Neural crest cell (in vitro differentiated cells): ENCODE measurements at regions not wholly inside any gene's neighbourhood (a gene's known extent, or its start where the extent isn't known, plus 50 kb on each side); places are given as distances from the start of the nearest gene placed in this dataset.

Source experiments
- DNase-seq: peaks from one replicate; pipeline ENCODE4 v3.0.0; 2021; ENCODE audit warnings: low read depth, mixed read lengths, low spot score
- H3K27ac Mint-ChIP-seq: one replicate; pipeline ENCODE4 v1.8.0; 2021; ENCODE audit warnings: mild to moderate bottlenecking, mixed read lengths; ENCODE audit not compliant: unreplicated experiment
- H3K27me3 Mint-ChIP-seq: 2 replicates; pipeline ENCODE4 v1.8.0; 2021; ENCODE audit warnings: low read depth, mild to moderate bottlenecking, mixed read lengths
- H3K36me3 Mint-ChIP-seq: 2 replicates; pipeline ENCODE4 v1.8.0; 2021; ENCODE audit warnings: low read depth, mild to moderate bottlenecking, mixed read lengths
- H3K4me1 Mint-ChIP-seq: 2 replicates; pipeline ENCODE4 v1.8.0; 2021; ENCODE audit warnings: mixed read lengths
- H3K4me3 Mint-ChIP-seq: one replicate; pipeline ENCODE4 v1.8.0; 2021; ENCODE audit warnings: mild to moderate bottlenecking, mixed read lengths
- H3K9me3 Mint-ChIP-seq: 2 replicates; pipeline ENCODE4 v1.8.0; 2021; ENCODE audit warnings: mixed read lengths
- TF ChIP-seq, protein P1 (sequence below): fragments of 200-600 bp; sonication (generic); conservative IDR thresholded peaks from 2 replicates; pipeline ENCODE4 v1.5.0; 2021; ENCODE audit warnings: antibody characterized with exemption, mild to moderate bottlenecking

- Mint-ChIP-seq H3K36me3 (no peaks in the 10 kb centered on the region), H3K4me1 (no peaks in the 10 kb centered on the region), H3K9me3 (peaks cover 10% of the 10 kb centered on the region), H3K4me3 (no peak overlapping the region), H3K27me3 (no peaks in the 10 kb centered on the region), H3K27ac (no peak overlapping the region)
- no peak for DNase-seq
- TF ChIP-seq, protein P1, sequence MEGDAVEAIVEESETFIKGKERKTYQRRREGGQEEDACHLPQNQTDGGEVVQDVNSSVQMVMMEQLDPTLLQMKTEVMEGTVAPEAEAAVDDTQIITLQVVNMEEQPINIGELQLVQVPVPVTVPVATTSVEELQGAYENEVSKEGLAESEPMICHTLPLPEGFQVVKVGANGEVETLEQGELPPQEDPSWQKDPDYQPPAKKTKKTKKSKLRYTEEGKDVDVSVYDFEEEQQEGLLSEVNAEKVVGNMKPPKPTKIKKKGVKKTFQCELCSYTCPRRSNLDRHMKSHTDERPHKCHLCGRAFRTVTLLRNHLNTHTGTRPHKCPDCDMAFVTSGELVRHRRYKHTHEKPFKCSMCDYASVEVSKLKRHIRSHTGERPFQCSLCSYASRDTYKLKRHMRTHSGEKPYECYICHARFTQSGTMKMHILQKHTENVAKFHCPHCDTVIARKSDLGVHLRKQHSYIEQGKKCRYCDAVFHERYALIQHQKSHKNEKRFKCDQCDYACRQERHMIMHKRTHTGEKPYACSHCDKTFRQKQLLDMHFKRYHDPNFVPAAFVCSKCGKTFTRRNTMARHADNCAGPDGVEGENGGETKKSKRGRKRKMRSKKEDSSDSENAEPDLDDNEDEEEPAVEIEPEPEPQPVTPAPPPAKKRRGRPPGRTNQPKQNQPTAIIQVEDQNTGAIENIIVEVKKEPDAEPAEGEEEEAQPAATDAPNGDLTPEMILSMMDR: no peak
These were observed 245.4 kb upstream of the ANKH start for GRCh38 chr5:15116996-15117395.

GRCh38 chr5:15106530-15107283, 235.1 kb upstream of the ANKH start:
- no peak for DNase-seq
- peaks cover 2% of the 10 kb centered on the region for H3K9me3 Mint-ChIP-seq
- no peaks in the 10 kb centered on the region for H3K4me1 Mint-ChIP-seq
- H3K27me3 Mint-ChIP-seq: peaks cover 5% of the 10 kb centered on the region
- H3K4me3 Mint-ChIP-seq: no peak overlapping the region
- H3K36me3 Mint-ChIP-seq: no peaks in the 10 kb centered on the region
- TF ChIP-seq, protein P1: no peak
- H3K27ac Mint-ChIP-seq: no peak overlapping the region

DNA sequence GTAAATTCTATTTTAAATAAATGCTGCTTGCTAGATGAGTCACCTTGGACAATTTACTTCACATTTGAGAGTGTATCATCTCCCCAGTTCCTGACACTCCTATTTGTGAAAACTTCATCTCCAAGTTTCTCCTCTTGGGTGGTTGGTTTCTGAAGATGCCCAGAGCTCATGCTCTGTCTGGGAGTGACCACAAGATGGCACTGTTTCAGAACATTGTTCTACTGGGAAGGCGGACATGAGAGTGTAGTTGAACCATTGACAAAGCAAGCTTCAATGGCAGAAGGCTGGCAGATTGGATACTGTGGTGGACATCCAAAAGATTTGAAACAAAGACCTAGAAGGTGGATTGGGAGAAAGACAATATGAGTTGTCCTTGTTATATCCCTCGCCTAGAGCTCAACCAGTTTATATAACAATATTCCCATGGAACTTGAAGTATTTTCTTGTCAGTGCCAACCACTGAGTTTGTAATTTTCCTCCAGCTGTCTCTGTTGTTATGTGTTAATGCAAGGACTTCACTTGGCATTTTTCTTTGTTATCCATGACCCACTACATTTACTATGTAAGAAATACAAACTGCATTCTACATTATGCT, 234.3 kb upstream of the ANKH start:
- peak; percentile 59 for DNase-seq
- no peak overlapping the region for H3K27ac Mint-ChIP-seq
- no peaks in the 10 kb centered on the region for H3K4me1 Mint-ChIP-seq
- H3K36me3 Mint-ChIP-seq: no peaks in the 10 kb centered on the region
- TF ChIP-seq, protein P1: peak; percentile 79
- peaks cover 5% of the 10 kb centered on the region for H3K27me3 Mint-ChIP-seq
- no peak overlapping the region for H3K4me3 Mint-ChIP-seq
- peaks cover 2% of the 10 kb centered on the region for H3K9me3 Mint-ChIP-seq

DNA sequence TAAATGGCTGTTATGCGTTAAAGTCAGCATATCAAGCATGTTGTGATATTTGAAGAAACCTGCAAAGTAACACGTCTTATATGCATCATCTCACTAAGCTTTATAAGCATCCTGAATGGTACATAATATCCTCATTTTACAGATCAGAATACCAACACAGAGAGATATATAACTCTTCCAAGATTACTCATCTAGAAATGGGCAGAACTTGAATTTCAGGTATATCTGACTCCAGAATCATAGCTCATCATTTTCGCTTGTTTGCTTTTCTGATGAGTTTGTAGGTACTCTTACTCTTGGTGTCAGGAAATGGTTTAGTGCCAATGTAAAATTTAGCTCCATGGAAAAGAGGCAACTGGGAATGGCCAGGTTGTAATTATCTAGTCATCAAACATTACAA, 232.3 kb upstream of the ANKH start:
- peaks cover 2% of the 10 kb centered on the region for H3K9me3 Mint-ChIP-seq
- TF ChIP-seq, protein P1: no peak
- DNase-seq: no peak
- no peak overlapping the region for H3K27ac Mint-ChIP-seq
- no peaks in the 10 kb centered on the region for H3K4me1 Mint-ChIP-seq
- no peaks in the 10 kb centered on the region for H3K36me3 Mint-ChIP-seq
- H3K27me3 Mint-ChIP-seq: peaks cover 11% of the 10 kb centered on the region
- no peak overlapping the region for H3K4me3 Mint-ChIP-seq

- no peak for DNase-seq
- H3K36me3 Mint-ChIP-seq: no peaks in the 10 kb centered on the region
- peaks cover 11% of the 10 kb centered on the region for H3K27me3 Mint-ChIP-seq
- H3K9me3 Mint-ChIP-seq: peaks cover 2% of the 10 kb centered on the region
- H3K4me1 Mint-ChIP-seq: no peaks in the 10 kb centered on the region
- no peak overlapping the region for H3K4me3 Mint-ChIP-seq
- TF ChIP-seq, protein P1: no peak
- no peak overlapping the region for H3K27ac Mint-ChIP-seq
These were observed 231.6 kb upstream of the ANKH start for GRCh38 chr5:15103130-15103529.
